ENCODE measurements at regions not wholly inside any gene's neighbourhood (a gene's known extent, or its start where the extent isn't known, plus 50 kb on each side); places are given as distances from the start of the nearest gene placed in this dataset.
"Not testable (repeated sequence)": the region's sequence is repeated elsewhere in the genome, so short reads cannot be mapped to it uniquely, and the experiment has no call there.

- Histone ChIP-seq H3K56ac (ENCODE audit: low read length) (no peak overlapping the region), H4K5ac (ENCODE audit: low read length) (no peak overlapping the region), H3K4me1 (ENCODE audit: control insufficient read depth, low read depth, low read length) (no peaks in the 10 kb centered on the region), H2BK120ac (ENCODE audit: low read depth, low read length) (no peak overlapping the region), H3K36me3 (ENCODE audit: control insufficient read depth, insufficient read depth, low read length) (no peaks in the 10 kb centered on the region), H3K27ac (ENCODE audit: low read depth, low read length) (no peak overlapping the region), H3K4me3 (ENCODE audit: low read length) (no peak overlapping the region), H3K27me3 (ENCODE audit: insufficient read depth, low read length, poor library complexity) (no peaks in the 10 kb centered on the region), H3K4me2 (ENCODE audit: low read length) (no peak overlapping the region), H3K79me1 (ENCODE audit: low read length) (no peaks in the 10 kb centered on the region), H3K18ac (ENCODE audit: low read length) (no peak overlapping the region), H2BK15ac (replicated peaks; ENCODE audit: low read depth) (no peak overlapping the region), H3K4ac (ENCODE audit: low read depth, low read length) (no peak overlapping the region), H2BK5ac (ENCODE audit: low read length) (no peak overlapping the region), H4K8ac (ENCODE audit: low read depth, low read length) (no peak overlapping the region), H2AK5ac (ENCODE audit: low read length) (no peak overlapping the region), H3K79me2 (ENCODE audit: control insufficient read depth, insufficient read depth, low read length) (no peaks in the 10 kb centered on the region), H3K23ac (ENCODE audit: low read length) (no peak overlapping the region), H3K9ac (ENCODE audit: low read length) (no peak overlapping the region)
- WGBS (ENCODE audit: extremely low coverage, insufficient coverage, low lambda C conversion rate) = no CpG with 5 or more reads among the region's 2 CpGs
- no peak for DNase-seq
Measured at GRCh38 chr5:84445049-84445685, 60.5 kb upstream of the EDIL3 start.

GRCh38 chr5:84438456-84438855, 53.8 kb upstream of the EDIL3 start:
- Histone ChIP-seq H3K4me1 (ENCODE audit: control insufficient read depth, low read depth, low read length) (no peaks in the 10 kb centered on the region), H3K27me3 (ENCODE audit: insufficient read depth, low read length, poor library complexity) (no peaks in the 10 kb centered on the region), H3K4me3 (ENCODE audit: low read length) (no peak overlapping the region), H3K56ac (ENCODE audit: low read length) (no peak overlapping the region), H2BK120ac (ENCODE audit: low read depth, low read length) (no peak overlapping the region), H3K79me2 (ENCODE audit: control insufficient read depth, insufficient read depth, low read length) (no peaks in the 10 kb centered on the region), H3K23ac (ENCODE audit: low read length) (no peak overlapping the region), H3K79me1 (ENCODE audit: low read length) (no peaks in the 10 kb centered on the region), H2AK5ac (ENCODE audit: low read length) (no peak overlapping the region), H3K36me3 (ENCODE audit: control insufficient read depth, insufficient read depth, low read length) (no peaks in the 10 kb centered on the region), H4K5ac (ENCODE audit: low read length) (no peak overlapping the region), H3K4me2 (ENCODE audit: low read length) (no peak overlapping the region), H2BK15ac (replicated peaks; ENCODE audit: low read depth) (no peak overlapping the region), H4K8ac (ENCODE audit: low read depth, low read length) (no peak overlapping the region), H2BK5ac (ENCODE audit: low read length) (no peak overlapping the region), H3K4ac (ENCODE audit: low read depth, low read length) (no peak overlapping the region), H3K18ac (ENCODE audit: low read length) (no peak overlapping the region), H3K27ac (ENCODE audit: low read depth, low read length) (no peak overlapping the region), H3K9ac (ENCODE audit: low read length) (no peak overlapping the region)
- WGBS (ENCODE audit: extremely low coverage, insufficient coverage, low lambda C conversion rate) = no CpG with 5 or more reads among the region's 1 CpG
- no peak for DNase-seq

GRCh38 chr5:84437673-84438315, 53.1 kb upstream of the EDIL3 start:
- H2AK5ac ChIP-seq (ENCODE audit: low read length) = no peak overlapping the region
- DNase-seq = no peak
- H4K5ac ChIP-seq (ENCODE audit: low read length) = no peak overlapping the region
- H3K4me3 ChIP-seq (ENCODE audit: low read length) = no peak overlapping the region
- H3K27me3 ChIP-seq (ENCODE audit: insufficient read depth, low read length, poor library complexity) = no peaks in the 10 kb centered on the region
- H3K79me1 ChIP-seq (ENCODE audit: low read length) = no peaks in the 10 kb centered on the region
- H3K4me1 ChIP-seq (ENCODE audit: control insufficient read depth, low read depth, low read length) = no peaks in the 10 kb centered on the region
- no peak overlapping the region for H3K4me2 ChIP-seq (ENCODE audit: low read length)
- H3K36me3 ChIP-seq (ENCODE audit: control insufficient read depth, insufficient read depth, low read length) = no peaks in the 10 kb centered on the region
- H4K8ac ChIP-seq (ENCODE audit: low read depth, low read length) = no peak overlapping the region
- no peak overlapping the region for H3K56ac ChIP-seq (ENCODE audit: low read length)
- H3K79me2 ChIP-seq (ENCODE audit: control insufficient read depth, insufficient read depth, low read length) = no peaks in the 10 kb centered on the region
- no peak overlapping the region for H3K27ac ChIP-seq (ENCODE audit: low read depth, low read length)
- H3K9ac ChIP-seq (ENCODE audit: low read length) = no peak overlapping the region
- no peak overlapping the region for H2BK5ac ChIP-seq (ENCODE audit: low read length)
- H2BK15ac ChIP-seq (replicated peaks; ENCODE audit: low read depth) = no peak overlapping the region
- no peak overlapping the region for H3K4ac ChIP-seq (ENCODE audit: low read depth, low read length)
- no peak overlapping the region for H2BK120ac ChIP-seq (ENCODE audit: low read depth, low read length)
- H3K23ac ChIP-seq (ENCODE audit: low read length) = no peak overlapping the region
- no peak overlapping the region for H3K18ac ChIP-seq (ENCODE audit: low read length)
- no CpG with 5 or more reads among the region's 2 CpGs for WGBS (ENCODE audit: extremely low coverage, insufficient coverage, low lambda C conversion rate)

- WGBS (ENCODE audit: extremely low coverage, insufficient coverage, low lambda C conversion rate) = no CpG with 5 or more reads among the region's 1 CpG
- Histone ChIP-seq H3K4ac (ENCODE audit: low read depth, low read length) (no peak overlapping the region), H3K4me3 (ENCODE audit: low read length) (no peak overlapping the region), H2BK120ac (ENCODE audit: low read depth, low read length) (no peak overlapping the region), H3K9ac (ENCODE audit: low read length) (no peak overlapping the region), H3K18ac (ENCODE audit: low read length) (no peak overlapping the region), H2AK5ac (ENCODE audit: low read length) (no peak overlapping the region), H3K4me2 (ENCODE audit: low read length) (no peak overlapping the region), H4K5ac (ENCODE audit: low read length) (no peak overlapping the region), H3K23ac (ENCODE audit: low read length) (no peak overlapping the region), H3K56ac (ENCODE audit: low read length) (no peak overlapping the region), H3K79me1 (ENCODE audit: low read length) (no peaks in the 10 kb centered on the region), H3K27me3 (ENCODE audit: insufficient read depth, low read length, poor library complexity) (no peaks in the 10 kb centered on the region), H4K8ac (ENCODE audit: low read depth, low read length) (no peak overlapping the region), H2BK15ac (replicated peaks; ENCODE audit: low read depth) (no peak overlapping the region), H3K27ac (ENCODE audit: low read depth, low read length) (no peak overlapping the region), H3K4me1 (ENCODE audit: control insufficient read depth, low read depth, low read length) (no peaks in the 10 kb centered on the region), H2BK5ac (ENCODE audit: low read length) (no peak overlapping the region), H3K36me3 (ENCODE audit: control insufficient read depth, insufficient read depth, low read length) (no peaks in the 10 kb centered on the region), H3K79me2 (ENCODE audit: control insufficient read depth, insufficient read depth, low read length) (no peaks in the 10 kb centered on the region)
- DNase-seq = no peak
Measured at GRCh38 chr5:84436866-84437265, 52.2 kb upstream of the EDIL3 start.

- not testable (repeated sequence) for H3K4me1 ChIP-seq (ENCODE audit: control insufficient read depth, low read depth, low read length); H2AK5ac ChIP-seq (ENCODE audit: low read length); H4K8ac ChIP-seq (ENCODE audit: low read depth, low read length); H2BK120ac ChIP-seq (ENCODE audit: low read depth, low read length); H3K4me3 ChIP-seq (ENCODE audit: low read length); H3K4ac ChIP-seq (ENCODE audit: low read depth, low read length); H3K9ac ChIP-seq (ENCODE audit: low read length); H3K27ac ChIP-seq (ENCODE audit: low read depth, low read length); H3K4me2 ChIP-seq (ENCODE audit: low read length); H3K27me3 ChIP-seq (ENCODE audit: insufficient read depth, low read length, poor library complexity); H3K56ac ChIP-seq (ENCODE audit: low read length); H3K79me1 ChIP-seq (ENCODE audit: low read length); H3K79me2 ChIP-seq (ENCODE audit: control insufficient read depth, insufficient read depth, low read length); H2BK15ac ChIP-seq (replicated peaks; ENCODE audit: low read depth); H3K18ac ChIP-seq (ENCODE audit: low read length); H2BK5ac ChIP-seq (ENCODE audit: low read length); H4K5ac ChIP-seq (ENCODE audit: low read length); H3K23ac ChIP-seq (ENCODE audit: low read length); H3K36me3 ChIP-seq (ENCODE audit: control insufficient read depth, insufficient read depth, low read length)
- DNase-seq = peak; percentile 9
- WGBS (ENCODE audit: extremely low coverage, insufficient coverage, low lambda C conversion rate) = no CpG with 5 or more reads among the region's 8 CpGs
Measured at GRCh38 chr5:84435861-84436346, 51.2 kb upstream of the EDIL3 start.
